NB4 (cell line): ENCODE measurements at regions not wholly inside any gene's neighbourhood (a gene's known extent, or its start where the extent isn't known, plus 50 kb on each side); places are given as distances from the start of the nearest gene placed in this dataset.

Experiments used
- CTCF ChIP-seq: IDR thresholded peaks from one replicate; pipeline ENCODE4 v1.5.1; 2012; ENCODE audit warnings: low read depth, low read length
- MYC ChIP-seq: IDR thresholded peaks from 2 replicates; pipeline ENCODE4 v1.6.1; 2011; ENCODE audit warnings: low read depth, low read length
- POLR2A ChIP-seq: IDR thresholded peaks from 2 replicates; pipeline ENCODE4 v1.6.1; 2011; ENCODE audit warnings: mild to moderate bottlenecking; ENCODE audit not compliant: insufficient read length; ENCODE audit errors: extremely low read depth

- TF ChIP-seq CTCF (no peak), POLR2A (no peak), MYC (no peak)
These were observed 68.4 kb upstream of the RTN4 start for GRCh38 chr2:55118643-55119083.
